WI38 (cell line): ENCODE measurements at regions not wholly inside any gene's neighbourhood (a gene's known extent, or its start where the extent isn't known, plus 50 kb on each side); places are given as distances from the start of the nearest gene placed in this dataset.

ENCODE experiments used
- H3K4me3 ChIP-seq: 2 replicates; pipeline ENCODE4 v1.5.1; 2011; ENCODE audit warnings: low read depth, mild to moderate bottlenecking, control low read depth, low read length
- CTCF ChIP-seq: IDR thresholded peaks from 2 replicates; pipeline ENCODE4 v1.5.1; 2012; ENCODE audit warnings: low read depth, mild to moderate bottlenecking, control low read depth, low read length

- no peak overlapping the region for H3K4me3 ChIP-seq
- TF ChIP-seq CTCF, result no peak
Observed at GRCh38 chr6:1547785-1548184, 61.9 kb upstream of the FOXC1 start.

GRCh38 chr6:1551249-1551648 lies 58.5 kb upstream of the FOXC1 start:
- no peak for TF ChIP-seq CTCF
- no peak overlapping the region for H3K4me3 ChIP-seq

GRCh38 chr6:1552296-1552761 lies 57.4 kb upstream of the FOXC1 start:
- peak; percentile 33 for TF ChIP-seq CTCF
- H3K4me3 ChIP-seq, result no peak overlapping the region

GRCh38 chr6:1553562-1554083 lies 56.1 kb upstream of the FOXC1 start:
- H3K4me3 ChIP-seq, result no peak overlapping the region
- no peak for TF ChIP-seq CTCF

- no peak for TF ChIP-seq CTCF
- no peak overlapping the region for H3K4me3 ChIP-seq
Observed at GRCh38 chr6:1554141-1554475, 55.6 kb upstream of the FOXC1 start.

GRCh38 chr6:1554476-1555310 lies 55.0 kb upstream of the FOXC1 start:
- peak overlapping the region; percentile 64 for H3K4me3 ChIP-seq
- peak; percentile 83 for TF ChIP-seq CTCF

- no peak overlapping the region for H3K4me3 ChIP-seq
- no peak for TF ChIP-seq CTCF
Observed at GRCh38 chr6:1558388-1558787, 51.3 kb upstream of the FOXC1 start.
